GM19023 (cell line): ENCODE measurements at regions not wholly inside any gene's neighbourhood (a gene's known extent, or its start where the extent isn't known, plus 50 kb on each side); places are given as distances from the start of the nearest gene placed in this dataset.

Experiments
- ATAC-seq: cut with Tn5 transposase; IDR thresholded peaks from one replicate; pipeline ENCODE4 v1.9.1; 2021; ENCODE audit warnings: mild to moderate bottlenecking, moderate library complexity; ENCODE audit not compliant: unreplicated experiment

DNA sequence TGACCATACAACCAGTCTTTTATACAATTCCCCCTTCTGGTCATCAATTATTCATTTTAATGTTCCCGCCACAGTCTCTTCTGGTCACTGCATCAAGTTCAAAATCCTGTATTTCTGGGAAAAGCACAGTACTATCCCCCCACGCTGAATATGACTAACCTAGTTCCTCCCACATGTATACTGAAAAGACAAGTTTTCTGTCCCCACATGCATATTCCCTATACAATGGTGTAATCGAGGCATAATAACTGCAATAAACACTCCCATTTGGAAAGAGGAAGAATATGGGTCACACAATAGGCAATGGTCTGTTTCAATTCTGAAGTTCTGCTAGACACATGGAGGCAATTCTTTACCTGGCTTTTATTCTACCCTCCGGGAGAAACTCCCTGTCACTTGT, 344.9 kb downstream of the EFNA5 start:
- no peak for ATAC-seq

DNA sequence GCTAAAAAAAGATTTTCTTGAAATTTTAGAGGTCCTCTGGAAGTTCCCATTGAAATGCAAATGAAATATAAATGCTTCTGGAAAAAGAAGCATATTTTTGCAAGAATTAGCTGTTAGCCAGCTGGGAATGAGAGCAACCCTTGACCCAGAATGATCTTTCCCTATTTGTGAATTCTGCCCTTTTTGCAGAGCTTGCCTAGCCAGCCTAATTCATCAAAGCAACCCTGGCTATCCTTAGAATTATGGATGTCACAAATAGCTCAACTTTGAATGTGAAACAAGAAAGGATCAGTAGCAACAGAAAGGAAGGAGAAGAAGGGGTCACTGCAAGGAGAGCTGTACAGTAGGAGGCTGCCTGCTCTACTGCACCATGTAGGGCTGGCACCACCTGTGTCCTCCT, 345.9 kb downstream of the EFNA5 start:
- no peak for ATAC-seq

DNA sequence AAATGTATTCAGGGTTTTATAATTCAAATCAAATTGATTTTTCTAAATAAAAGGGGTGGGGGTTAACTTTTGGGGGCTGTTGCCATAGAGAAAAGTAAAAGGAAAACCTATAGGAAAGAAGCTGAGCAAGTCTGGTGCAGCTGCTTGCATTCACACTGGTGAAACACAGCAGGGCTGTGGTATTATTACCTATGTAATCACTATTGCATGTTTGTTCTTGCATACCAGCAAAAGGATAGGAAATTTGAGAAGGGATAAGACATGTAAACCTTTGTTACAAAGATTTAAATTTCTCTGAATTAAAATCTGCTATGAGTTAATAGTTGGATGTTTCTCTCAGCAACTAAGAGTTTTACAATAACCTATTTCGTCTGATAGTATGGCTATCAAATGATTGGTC, 346.7 kb downstream of the EFNA5 start:
- ATAC-seq: no peak

DNA sequence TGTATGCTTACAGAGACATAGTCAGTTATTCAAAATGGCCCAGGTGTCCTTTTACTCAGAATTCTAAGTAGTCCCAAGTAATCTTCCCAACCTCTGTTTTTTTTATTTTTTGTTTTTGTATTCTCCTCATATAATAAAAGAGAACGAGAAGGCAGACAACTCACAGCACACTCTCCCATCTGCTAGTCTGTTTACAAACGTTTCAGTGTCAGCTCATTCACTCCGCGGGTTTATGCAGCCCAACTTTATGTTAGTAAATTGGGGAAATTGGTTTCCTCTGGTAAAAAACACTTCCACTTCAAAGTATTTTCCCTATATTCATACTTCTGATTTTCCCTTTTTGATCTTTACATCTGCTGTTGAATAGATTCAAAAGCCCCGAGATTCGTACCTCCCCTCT, 347.2 kb downstream of the EFNA5 start:
- no peak for ATAC-seq

DNA sequence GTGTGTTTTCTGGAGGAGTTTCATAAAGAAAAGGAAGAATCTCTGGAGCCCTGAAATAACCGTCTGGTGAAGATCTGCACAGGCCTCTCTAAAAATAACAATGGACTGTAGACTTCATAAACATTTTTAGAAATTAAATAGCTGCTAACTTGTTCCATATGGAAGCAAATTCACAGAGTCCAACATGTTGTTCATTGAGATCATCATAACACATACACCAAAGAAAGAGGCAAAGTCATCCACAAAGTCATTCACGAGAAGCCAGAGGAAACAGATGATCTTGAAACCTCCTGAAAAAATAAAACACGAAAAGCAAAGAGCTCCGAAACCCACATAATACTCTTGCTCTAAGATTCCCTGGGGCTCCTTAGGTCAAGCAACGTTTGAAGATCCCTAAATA, 347.8 kb downstream of the EFNA5 start:
- no peak for ATAC-seq

DNA sequence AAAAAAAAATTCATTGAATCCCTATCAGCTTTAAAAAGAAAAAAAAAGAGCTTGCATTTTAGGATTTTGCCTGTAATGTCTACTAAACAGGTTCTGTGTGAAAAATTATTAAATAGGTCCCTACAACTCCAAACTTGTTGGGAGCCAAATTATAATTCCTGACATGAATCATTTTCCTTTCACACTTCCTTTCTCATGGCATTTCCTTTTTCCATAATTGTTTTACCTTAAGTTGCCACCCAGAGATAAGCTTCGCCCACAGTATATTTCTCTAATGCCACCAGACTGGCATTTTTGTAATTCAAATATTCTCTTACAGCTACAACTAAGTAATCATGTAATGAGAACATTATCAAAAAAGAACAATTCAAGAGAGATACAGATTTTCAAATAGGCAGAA, 348.8 kb downstream of the EFNA5 start:
- no peak for ATAC-seq

DNA sequence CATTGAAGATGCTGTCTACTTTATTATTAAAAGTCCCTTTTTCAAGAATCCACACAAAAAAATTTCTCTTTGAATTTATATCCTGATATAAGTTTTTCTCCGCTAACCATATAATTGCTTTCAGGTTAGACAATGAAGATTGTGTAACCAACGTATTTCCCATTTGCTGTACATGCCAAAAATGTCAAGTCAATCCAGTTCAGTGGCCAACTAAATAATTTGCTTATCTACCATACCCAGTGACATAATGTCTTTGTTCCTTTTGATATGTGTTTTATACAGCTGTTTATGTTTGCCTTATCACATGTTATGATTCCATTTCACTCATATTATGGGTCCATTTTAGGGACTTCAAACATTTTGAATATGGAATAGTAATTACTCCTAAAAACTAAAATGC, 349.9 kb downstream of the EFNA5 start:
- ATAC-seq: no peak

DNA sequence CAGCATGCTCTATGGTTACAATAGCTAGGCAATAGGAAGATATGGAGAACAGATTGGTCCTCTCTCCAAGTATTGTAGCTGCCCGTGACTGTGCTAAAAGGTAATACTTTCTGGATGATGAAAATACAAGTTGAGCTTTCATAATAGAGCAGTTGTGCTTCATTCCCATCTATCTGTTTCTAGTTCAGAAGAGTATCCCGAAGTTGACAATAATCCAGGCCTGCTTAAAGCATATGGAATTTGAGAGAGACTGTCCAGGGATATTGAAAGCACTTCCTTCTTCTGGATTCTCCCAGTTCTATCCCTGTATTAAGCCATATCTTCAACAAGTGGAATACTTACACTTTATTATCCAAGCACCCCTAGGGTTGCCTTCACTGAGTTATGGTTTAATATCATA, 350.4 kb downstream of the EFNA5 start:
- ATAC-seq: no peak

DNA sequence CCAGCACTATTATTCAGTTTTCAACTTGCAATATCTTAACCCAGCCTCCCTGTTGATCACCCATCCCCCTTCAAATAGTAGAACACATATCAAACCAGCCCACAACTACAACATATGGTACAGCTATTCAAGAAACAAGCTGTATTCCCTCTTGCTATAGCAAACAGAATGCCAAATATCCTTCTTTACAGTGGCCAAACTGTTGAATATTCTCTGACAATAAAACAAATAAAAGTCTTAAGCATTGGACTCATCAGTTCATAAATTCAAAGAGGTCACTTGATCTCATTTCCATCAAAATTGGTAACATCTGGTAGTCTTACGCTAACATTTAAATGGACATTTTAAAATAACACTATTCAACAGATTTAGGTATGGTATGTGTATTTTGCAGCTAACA, 350.8 kb downstream of the EFNA5 start:
- no peak for ATAC-seq

DNA sequence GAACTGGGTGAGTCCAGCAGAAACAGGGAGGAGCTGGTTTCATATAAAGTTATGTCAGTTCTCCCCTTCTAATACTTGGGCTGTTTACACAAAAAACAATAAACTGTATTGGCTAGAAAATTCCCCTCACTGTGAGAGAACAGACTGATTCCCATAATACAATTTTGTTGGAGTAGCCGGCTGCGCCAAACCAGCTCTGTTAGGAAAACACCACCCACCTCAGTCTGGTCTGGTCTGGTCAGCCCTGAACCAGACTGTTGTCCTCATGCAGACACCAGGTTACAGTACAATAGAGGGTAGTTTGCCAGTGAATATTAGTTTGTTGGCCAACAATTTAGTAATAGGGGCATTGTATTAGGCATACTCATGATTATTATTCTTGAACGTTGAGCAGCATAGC, 356.4 kb downstream of the EFNA5 start:
- ATAC-seq: no peak

DNA sequence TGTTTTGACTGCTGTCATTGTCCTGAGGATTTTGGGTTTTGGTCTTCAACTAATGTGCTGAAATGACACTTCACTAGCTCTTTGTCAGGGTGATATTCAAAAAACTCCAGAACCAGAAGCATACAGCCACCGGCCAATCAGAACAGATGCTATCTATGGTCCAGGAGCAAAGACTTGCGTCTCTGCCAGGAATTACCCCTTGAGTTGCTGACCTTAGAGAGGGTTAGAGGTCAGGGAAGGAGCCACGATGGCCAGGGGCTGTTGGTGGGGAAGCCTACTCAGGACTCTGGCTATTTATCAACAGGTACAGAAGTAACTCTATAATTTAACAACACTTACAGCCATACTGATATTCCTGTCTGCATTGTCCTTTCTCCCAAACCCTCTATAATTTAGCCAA, 356.8 kb downstream of the EFNA5 start:
- no peak for ATAC-seq

DNA sequence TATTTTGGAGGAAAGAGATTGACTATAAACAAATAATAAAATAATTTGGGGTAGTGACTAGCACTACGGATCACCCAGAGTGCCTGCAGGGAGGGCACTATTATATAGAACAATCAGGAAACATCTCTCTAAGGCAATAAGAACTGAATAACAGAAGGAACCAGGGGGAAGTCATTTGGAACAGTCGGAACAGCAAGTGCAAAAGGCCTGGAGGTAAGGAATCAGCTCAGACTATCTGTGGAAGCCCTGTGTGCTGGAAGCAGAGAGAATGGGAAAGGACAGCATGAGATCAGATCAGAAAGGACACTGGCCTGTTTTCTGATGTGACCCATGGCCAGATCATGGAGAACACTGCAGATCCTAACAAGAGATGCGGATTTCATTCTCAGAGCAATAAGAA, 357.6 kb downstream of the EFNA5 start:
- ATAC-seq: no peak

DNA sequence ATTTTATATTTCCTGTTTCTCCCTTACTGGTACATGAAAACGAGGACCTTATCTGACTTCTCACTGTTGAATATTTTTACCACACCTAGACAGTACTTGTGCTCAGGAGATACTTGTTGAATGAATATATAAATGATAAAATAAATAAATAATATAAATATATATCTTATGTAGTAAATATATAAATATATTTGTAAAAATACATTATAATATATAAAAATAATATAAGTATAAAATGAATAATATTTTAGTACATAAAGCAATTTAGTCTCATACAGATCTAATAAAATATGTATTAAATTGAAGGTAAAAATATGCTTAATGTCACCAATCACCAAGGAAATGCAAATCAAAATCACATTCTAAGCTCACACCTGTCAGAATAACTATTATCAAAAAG, 360.6 kb downstream of the EFNA5 start:
- no peak for ATAC-seq

DNA sequence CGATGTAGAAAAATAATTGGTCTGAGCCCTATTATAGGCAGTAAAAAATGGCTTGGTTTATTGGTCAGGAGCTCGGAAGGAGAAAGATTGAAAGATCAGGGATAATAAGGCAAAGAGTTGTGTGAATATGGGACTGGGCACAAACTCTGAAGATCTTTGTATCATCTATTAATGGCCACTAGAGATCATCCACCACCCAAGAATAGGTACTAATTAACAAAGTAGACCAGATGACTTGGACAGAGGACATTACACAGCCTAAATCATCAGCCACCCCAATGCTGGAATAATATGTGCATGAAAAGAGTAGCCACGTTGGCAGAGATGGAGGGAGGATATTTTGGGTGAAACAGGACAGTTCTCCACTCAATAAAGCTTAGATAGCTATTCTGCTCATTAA, 364.1 kb downstream of the EFNA5 start:
- ATAC-seq: no peak

DNA sequence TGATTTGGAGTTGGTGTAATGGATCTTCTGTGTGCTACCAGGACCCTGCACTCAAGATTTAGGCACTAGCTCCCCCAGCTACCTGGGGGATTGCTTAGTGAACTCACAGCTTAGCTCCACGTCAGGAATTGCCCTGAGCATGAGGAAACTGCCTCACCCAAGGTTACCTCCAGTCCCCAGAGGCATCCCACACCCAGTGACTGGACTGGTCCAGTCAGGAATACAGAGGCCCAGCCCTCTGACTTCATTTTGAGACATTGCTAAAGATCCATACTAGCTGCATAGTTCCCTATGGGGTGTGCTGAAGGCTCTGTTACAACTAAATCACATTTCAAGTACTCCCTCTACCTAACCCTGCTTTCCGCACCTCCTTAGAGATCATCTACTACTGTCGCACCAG, 364.7 kb downstream of the EFNA5 start:
- ATAC-seq: no peak

DNA sequence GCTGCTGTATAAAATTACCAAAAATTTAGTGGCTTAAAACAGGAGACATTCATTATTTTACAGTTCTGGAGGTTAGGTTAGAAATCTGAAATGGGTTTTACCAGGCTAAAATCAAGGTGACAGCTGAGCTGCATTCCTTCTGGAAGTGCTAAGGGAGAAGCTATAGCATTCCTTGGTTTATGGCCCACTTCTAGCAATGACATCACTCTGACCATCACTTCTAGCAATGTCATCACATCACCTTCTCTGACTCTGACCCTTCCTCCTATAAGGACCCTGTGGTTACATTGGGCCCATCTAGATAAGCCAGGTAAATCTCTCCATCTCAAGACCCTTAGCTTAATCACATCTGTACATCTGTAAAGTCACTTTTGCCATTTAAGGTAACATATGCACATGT, 366.1 kb downstream of the EFNA5 start:
- ATAC-seq: no peak

DNA sequence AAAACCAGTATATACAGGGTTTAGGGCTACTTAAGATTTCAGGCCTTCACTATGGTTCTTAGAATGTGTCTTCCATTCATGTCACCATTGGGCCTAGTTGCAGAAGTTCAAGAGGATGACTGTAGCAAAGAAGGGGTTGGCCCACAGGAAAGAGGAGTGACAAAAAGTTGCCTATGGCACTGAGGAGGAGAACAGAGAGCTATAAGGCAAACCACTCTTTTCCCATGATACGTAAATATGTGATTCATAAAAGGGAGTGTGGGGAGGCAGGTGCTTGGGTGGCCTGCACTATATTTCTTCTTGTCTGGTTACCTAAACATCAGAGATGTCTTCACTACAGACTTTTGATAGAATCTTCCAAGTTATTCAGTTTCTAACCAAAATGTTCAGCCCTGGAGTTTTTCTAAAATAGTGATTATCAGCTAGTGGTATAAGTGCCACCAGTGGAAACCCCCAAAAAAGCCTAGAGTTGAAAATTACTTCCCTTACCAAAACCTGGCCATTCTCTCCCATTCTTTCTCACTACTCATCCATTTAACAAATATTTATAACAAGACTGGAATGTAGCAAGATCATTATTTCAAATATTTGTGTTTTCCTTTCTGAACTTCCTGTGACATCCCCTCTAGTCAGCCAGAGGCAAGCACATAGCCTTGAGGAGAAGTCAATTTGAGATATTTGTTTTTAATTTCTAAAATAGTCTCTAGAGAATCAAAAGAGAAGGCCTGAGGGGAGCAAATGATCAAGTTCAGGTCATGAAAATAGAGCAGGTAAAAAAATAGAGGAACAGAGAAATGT, 367.4 kb downstream of the EFNA5 start:
- ATAC-seq: no peak

DNA sequence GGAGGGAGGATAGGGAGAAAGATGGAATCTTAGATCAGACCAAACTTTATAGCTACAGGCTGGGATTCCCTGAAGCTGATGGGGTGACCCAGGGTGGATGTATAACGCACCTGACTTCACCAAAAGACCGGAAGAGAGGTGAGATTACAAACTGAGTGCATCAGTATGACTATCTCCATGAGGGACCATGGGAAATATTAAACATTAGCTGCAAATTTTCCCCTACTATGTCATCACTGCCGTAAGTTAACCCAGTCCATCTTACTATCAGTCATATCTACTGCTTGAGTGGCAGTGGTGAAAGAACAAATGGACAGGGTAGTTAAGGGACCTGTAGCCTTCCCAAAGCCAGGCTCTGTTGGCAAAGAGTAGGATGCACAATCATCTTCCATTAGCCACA, 368.3 kb downstream of the EFNA5 start:
- peak; percentile 55 for ATAC-seq

DNA sequence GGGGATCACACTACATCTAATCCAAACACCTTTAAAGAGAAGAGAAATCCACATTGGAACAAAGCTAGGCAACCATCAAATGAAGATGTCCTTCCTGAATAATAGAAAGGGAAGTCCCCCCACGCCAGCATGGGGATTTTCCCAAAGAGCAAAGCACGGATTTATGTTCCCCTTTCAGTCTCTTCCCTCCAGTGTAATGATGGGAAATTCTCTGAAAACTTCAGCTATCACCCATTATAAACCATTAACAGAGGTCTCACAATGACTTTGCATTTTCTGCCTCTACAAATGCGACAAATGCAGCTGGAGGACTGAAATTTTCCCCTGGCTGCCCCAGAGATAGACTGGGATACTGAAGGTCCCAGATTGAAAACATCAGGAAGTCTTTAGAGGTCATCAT, 368.7 kb downstream of the EFNA5 start:
- peak; percentile 31 for ATAC-seq

DNA sequence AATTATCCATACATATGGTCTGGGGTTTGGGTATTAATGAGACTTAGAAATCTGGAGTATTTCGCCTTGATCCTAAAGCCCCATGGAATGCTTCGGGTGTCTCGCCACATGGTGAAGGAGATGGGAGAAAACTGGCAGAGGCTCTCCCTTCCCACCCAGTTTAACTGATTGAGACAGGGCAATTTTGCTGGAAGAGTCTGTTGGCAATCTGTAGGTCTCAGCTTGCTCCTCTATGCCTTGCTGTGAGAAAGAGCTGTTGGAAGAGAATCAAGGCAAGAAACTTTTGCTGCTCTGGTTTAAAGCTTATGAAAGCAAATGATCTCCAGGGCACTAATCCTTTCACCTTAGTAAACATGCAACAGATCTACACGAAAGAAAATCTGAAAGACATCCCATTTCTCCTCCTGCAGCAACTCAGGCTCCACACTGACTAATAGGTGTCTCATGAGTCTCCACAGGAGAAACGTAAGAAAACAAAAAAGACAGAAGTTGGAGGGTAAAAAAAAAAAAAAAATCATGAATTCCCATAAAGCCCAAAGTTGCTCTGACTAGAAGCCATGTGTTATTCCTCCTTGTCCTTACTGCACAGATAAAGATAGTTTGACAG, 369.9 kb downstream of the EFNA5 start:
- no peak for ATAC-seq

DNA sequence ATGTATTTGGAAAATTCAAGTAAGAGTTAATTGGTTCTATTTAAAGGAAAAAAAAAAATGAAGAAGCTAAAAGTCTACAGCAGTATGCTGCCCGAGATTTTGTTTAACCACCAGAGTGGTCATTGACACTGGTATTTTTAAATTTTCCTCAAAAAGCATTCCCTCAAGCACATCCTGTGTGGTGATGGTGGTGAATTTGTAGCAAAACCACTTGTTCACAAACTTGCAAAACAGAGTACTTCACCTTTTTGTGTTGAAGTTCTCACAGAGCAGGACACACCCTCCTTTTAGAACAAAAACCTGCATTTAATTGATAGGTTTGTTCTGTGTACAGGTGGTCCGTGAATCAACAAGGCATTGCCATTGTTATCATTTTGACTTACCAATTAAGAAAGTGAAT, 374.2 kb downstream of the EFNA5 start:
- no peak for ATAC-seq

DNA sequence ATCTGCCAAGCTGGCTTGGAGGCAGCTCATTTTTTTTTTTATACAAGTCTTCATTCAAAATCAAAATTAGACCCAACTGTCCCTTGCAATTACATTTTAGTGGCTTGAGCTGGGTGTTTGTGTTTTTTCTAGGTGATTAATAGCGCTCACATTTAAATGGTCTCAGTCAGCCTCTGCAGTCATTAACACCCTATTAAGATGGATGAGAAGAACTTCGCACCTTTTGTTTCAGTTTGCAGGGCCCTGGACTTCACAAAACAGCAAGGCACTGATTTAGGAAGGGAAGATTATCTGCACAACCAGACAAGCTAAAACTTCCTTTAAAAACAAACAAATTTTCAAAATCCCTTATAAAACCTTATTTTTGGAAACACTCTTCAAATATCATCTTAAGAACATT, 374.8 kb downstream of the EFNA5 start:
- no peak for ATAC-seq

DNA sequence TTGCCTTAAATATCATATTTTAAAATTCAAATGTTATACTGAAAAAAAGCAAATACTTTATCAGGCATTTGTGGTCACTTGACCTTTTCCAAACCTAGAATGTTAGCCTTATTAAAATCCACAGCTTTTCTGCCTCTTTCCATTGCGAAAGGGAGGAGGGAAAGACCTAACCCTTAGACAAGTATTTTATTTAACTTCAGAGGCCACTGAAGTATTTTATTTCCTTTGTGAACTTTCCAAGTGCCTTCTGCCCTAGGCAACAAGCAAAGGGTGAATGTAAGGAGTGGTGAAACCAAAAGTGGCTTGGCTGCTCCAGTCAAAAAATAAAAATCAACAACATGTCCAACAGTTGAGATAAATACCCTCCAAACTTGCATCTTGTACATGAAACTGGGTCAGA, 376.1 kb downstream of the EFNA5 start:
- no peak for ATAC-seq
